ENCODE measurements at regions not wholly inside any gene's neighbourhood (a gene's known extent, or its start where the extent isn't known, plus 50 kb on each side); places are given as distances from the start of the nearest gene placed in this dataset.

DNA sequence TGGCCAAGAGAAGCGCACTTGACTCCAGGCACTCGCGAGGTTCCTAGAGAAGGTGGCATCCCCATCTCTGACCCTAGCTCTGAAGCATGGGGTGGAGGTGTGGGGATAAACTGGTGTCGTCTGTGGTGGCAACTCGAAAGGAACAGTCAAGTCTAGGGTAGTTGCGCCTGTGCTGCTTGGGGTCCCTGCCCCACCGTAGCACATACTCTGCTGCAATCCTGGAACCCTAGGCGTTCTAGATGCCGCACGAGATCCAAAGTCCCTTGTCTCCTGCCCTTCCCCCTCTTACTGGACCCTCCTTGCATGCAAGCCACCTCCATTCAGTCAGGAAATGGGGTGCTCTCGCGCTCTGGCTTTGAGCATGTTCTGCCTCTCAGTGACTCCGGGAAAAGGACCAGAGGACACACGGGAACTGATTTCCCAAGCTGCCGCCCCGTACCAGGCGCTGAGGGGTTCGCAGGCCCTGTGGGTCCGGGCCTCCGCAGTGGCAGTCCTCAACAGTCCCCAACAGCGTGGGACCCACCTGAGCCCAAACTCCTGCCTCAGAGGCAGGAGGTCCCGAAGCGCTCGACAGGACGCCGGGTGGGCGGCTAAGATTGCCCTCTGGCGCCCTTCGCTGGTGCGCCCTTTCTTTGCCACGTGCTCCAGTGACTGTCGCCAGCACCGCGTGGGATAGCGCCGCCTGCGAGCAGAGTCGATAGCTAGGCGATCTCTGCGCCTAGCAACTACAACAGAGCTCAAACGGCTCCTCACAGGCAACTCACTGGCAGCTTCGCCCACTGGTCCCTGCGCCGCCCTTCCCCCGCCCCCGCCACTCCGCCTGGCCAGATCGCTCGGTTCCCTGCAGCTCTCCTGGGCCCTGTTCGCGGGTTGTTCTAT, 452.0 kb downstream of the REEP3 start:
- TF ChIP-seq, protein P1, sequence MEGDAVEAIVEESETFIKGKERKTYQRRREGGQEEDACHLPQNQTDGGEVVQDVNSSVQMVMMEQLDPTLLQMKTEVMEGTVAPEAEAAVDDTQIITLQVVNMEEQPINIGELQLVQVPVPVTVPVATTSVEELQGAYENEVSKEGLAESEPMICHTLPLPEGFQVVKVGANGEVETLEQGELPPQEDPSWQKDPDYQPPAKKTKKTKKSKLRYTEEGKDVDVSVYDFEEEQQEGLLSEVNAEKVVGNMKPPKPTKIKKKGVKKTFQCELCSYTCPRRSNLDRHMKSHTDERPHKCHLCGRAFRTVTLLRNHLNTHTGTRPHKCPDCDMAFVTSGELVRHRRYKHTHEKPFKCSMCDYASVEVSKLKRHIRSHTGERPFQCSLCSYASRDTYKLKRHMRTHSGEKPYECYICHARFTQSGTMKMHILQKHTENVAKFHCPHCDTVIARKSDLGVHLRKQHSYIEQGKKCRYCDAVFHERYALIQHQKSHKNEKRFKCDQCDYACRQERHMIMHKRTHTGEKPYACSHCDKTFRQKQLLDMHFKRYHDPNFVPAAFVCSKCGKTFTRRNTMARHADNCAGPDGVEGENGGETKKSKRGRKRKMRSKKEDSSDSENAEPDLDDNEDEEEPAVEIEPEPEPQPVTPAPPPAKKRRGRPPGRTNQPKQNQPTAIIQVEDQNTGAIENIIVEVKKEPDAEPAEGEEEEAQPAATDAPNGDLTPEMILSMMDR (IDR thresholded peaks at IDR 0.05; ENCODE audit: insufficient read depth, low read length, poor library complexity, severe bottlenecking), result no peak
- no peak for TF ChIP-seq EZH2phosphoT487 (conservative IDR thresholded peaks at IDR 0.05; ENCODE audit: low read length)
